ENCODE measurements at regions not wholly inside any gene's neighbourhood (a gene's known extent, or its start where the extent isn't known, plus 50 kb on each side); places are given as distances from the start of the nearest gene placed in this dataset.

DNA sequence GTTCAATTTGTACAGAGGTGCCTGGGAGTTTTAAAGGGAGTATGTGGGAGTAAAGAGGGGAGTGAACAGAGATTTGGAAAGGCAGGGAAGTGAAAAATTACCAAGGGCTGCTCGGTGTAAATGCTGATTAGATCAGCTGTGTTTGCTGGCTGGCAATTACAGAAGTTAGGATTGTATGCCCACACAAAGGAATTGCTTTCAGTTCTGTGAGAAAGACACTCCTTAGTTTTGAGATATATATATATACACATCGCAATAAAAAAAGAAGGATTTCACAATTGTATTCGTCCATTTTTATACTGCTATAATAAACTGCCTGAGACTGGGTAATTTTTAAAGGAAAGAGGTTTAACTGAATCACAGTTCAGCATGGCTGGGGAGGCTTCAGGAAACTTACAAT is 196.3 kb downstream of the SLITRK5 start:
- Histone ChIP-seq H3K9me3 (ENCODE audit: control insufficient read depth, low read length) (no peaks in the 10 kb centered on the region), H3K27ac (ENCODE audit: low read depth, low read length, severe bottlenecking) (no peak overlapping the region), H3K36me3 (ENCODE audit: control insufficient read depth, insufficient read depth, low read length) (no peaks in the 10 kb centered on the region), H3K4me1 (ENCODE audit: control insufficient read depth, insufficient read depth, low read length, poor library complexity, severe bottlenecking) (no peaks in the 10 kb centered on the region), H3K4me3 (ENCODE audit: extremely low read depth, insufficient read depth, low read length, poor library complexity, severe bottlenecking) (no peak overlapping the region)
- WGBS, 2 experiments (ENCODE audit: insufficient coverage in 2 of 2), result 90% methylated on average over 1 of the region's 3 CpGs; no CpG with 5 or more reads in 1 of the 2 experiments

DNA sequence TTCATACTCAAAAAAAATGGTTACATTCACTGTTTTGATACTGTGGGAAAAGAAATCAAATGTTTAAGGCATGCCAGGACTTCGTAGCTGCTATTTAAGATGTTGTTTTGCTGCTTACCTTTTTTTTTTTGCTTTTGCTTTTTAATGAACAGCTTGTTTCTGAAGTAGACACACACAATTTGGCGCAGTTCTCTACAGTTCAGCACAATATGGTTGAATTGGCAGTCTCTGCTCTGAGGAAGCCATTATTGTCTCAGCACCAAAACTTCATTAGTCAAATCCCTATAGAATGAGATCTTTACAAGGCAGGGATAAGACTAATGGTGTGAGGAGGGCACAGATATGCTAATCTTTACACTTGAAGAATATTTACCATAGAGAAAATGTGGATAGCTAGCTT is 197.6 kb downstream of the SLITRK5 start:
- Histone ChIP-seq H3K4me1 (ENCODE audit: control insufficient read depth, insufficient read depth, low read length, poor library complexity, severe bottlenecking) (no peaks in the 10 kb centered on the region), H3K4me3 (ENCODE audit: extremely low read depth, insufficient read depth, low read length, poor library complexity, severe bottlenecking) (no peak overlapping the region), H3K36me3 (ENCODE audit: control insufficient read depth, insufficient read depth, low read length) (no peaks in the 10 kb centered on the region), H3K27ac (ENCODE audit: low read depth, low read length, severe bottlenecking) (no peak overlapping the region), H3K9me3 (ENCODE audit: control insufficient read depth, low read length) (no peaks in the 10 kb centered on the region)
- WGBS, 2 experiments (ENCODE audit: insufficient coverage in 2 of 2), result 95% methylated on average over 2 of the region's 2 CpGs; no CpG with 5 or more reads in 1 of the 2 experiments

DNA sequence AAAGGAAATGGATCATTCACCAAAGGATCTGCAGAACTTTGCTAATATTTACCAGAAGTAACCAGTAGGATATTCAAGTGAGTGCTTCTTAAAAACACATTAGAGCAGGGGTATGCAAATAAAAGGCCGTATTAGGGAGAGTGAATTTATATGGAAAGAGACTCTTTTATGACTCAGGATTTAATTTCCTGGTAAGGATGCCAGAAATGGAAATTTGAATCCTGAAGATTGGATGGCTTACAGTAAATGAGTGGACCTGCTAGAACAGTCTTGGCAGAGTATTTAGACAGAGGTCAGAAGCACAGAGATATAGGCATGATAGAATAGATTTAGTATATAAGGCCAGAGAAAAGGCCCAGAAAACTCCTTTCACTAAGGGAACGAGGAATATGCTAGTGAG is 201.6 kb downstream of the SLITRK5 start:
- Histone ChIP-seq H3K4me1 (ENCODE audit: control insufficient read depth, insufficient read depth, low read length, poor library complexity, severe bottlenecking) (no peaks in the 10 kb centered on the region), H3K4me3 (ENCODE audit: extremely low read depth, insufficient read depth, low read length, poor library complexity, severe bottlenecking) (no peak overlapping the region), H3K9me3 (ENCODE audit: control insufficient read depth, low read length) (no peaks in the 10 kb centered on the region), H3K27ac (ENCODE audit: low read depth, low read length, severe bottlenecking) (no peak overlapping the region), H3K36me3 (ENCODE audit: control insufficient read depth, insufficient read depth, low read length) (no peaks in the 10 kb centered on the region)
- WGBS, 2 experiments (ENCODE audit: insufficient coverage in 2 of 2), result 81 to 87% methylated on average over 2 of the region's 2 CpGs

DNA sequence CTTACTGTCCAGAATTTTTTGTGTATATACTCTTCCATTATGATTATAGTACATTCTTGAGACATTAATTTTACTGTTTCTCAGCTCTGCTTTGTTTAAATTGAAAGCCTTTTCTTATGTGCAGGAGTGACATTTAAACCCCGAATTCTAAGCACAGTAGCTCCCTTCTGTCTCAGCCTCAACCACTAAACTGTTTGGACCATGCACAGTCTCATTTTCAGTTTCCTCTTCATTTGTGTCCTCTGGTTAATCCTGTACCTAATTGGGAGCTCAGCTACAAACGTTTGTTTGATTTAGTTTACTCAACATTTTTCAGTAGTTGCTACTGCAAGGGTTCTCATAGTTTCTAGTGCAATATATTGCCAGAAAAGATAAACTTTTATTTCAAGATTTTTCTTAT is 206.3 kb downstream of the SLITRK5 start:
- H3K4me3 ChIP-seq (ENCODE audit: extremely low read depth, insufficient read depth, low read length, poor library complexity, severe bottlenecking), result no peak overlapping the region
- no peaks in the 10 kb centered on the region for H3K36me3 ChIP-seq (ENCODE audit: control insufficient read depth, insufficient read depth, low read length)
- WGBS, 2 experiments (ENCODE audit: insufficient coverage in 2 of 2), result 75 to 100% methylated on average over 1 of the region's 2 CpGs

DNA sequence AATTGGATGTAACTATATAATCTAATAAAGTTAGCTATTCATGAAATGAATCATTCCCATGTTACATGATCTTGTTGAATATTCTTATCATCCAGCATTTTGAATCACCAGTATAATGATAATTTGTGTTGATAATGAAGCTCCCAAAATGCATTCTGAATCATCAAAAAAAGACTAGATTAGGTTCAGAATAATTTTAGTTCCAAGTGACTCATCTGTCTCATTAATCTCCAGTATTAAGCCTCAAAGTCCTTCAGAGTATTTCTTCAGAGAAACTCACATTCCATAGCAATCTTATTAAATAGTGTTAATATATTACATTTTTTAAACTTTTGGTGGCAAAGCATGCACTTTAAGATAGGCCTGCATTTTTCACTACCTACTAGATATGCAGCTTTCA is 207.5 kb downstream of the SLITRK5 start:
- H3K9me3 ChIP-seq (ENCODE audit: control insufficient read depth, low read length), result no peaks in the 10 kb centered on the region
- no peaks in the 10 kb centered on the region for H3K4me1 ChIP-seq (ENCODE audit: control insufficient read depth, insufficient read depth, low read length, poor library complexity, severe bottlenecking)
- H3K36me3 ChIP-seq (ENCODE audit: control insufficient read depth, insufficient read depth, low read length), result no peaks in the 10 kb centered on the region
- H3K27ac ChIP-seq (ENCODE audit: low read depth, low read length, severe bottlenecking), result no peak overlapping the region
- no peak overlapping the region for H3K4me3 ChIP-seq (ENCODE audit: extremely low read depth, insufficient read depth, low read length, poor library complexity, severe bottlenecking)

More for the DNA sequence above, 206.3 kb downstream of the SLITRK5 start:
- Histone ChIP-seq H3K4me1 (ENCODE audit: control insufficient read depth, insufficient read depth, low read length, poor library complexity, severe bottlenecking) (no peaks in the 10 kb centered on the region), H3K9me3 (ENCODE audit: control insufficient read depth, low read length) (no peaks in the 10 kb centered on the region), H3K27ac (ENCODE audit: low read depth, low read length, severe bottlenecking) (no peak overlapping the region)

DNA sequence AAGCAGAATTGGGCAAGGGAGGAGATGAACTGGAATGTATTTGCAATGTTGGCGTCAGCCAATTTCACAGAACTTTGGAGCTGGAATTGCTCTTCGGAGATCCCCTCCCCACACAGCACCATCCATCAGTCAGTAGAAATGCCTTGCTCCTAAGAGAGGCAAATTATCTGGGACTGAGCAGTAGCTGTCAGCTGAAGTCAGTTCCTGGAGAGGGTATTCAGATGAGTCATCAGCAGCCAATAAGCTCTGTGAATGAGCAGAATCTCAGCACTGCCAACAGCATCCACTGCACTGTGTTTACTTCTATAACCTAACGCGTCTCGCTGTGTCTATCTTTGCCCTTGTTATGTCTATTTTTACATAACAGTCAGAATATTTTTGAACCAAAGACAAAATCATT is 213.7 kb downstream of the SLITRK5 start:
- peaks cover 8% of the 10 kb centered on the region for H3K4me1 ChIP-seq (ENCODE audit: control insufficient read depth, insufficient read depth, low read length, poor library complexity, severe bottlenecking)
- H3K9me3 ChIP-seq (ENCODE audit: control insufficient read depth, low read length), result no peaks in the 10 kb centered on the region
- no peak overlapping the region for H3K4me3 ChIP-seq (ENCODE audit: extremely low read depth, insufficient read depth, low read length, poor library complexity, severe bottlenecking)
- WGBS, 2 experiments (ENCODE audit: insufficient coverage in 2 of 2), result no CpG with 5 or more reads among the region's 5 CpGs
- no peaks in the 10 kb centered on the region for H3K36me3 ChIP-seq (ENCODE audit: control insufficient read depth, insufficient read depth, low read length)
- no peak overlapping the region for H3K27ac ChIP-seq (ENCODE audit: low read depth, low read length, severe bottlenecking)

- Histone ChIP-seq H3K36me3 (ENCODE audit: control insufficient read depth, insufficient read depth, low read length) (no peaks in the 10 kb centered on the region), H3K27ac (ENCODE audit: low read depth, low read length, severe bottlenecking) (no peak overlapping the region), H3K9me3 (ENCODE audit: control insufficient read depth, low read length) (no peaks in the 10 kb centered on the region), H3K4me3 (ENCODE audit: extremely low read depth, insufficient read depth, low read length, poor library complexity, severe bottlenecking) (no peak overlapping the region), H3K4me1 (ENCODE audit: control insufficient read depth, insufficient read depth, low read length, poor library complexity, severe bottlenecking) (peaks cover 8% of the 10 kb centered on the region)
- 82 to 100% methylated on average over 1 to 3 of the region's 6 CpGs for WGBS, 2 experiments (ENCODE audit: insufficient coverage in 2 of 2)
These were observed 216.4 kb downstream of the SLITRK5 start for GRCh38 chr13:87887459-87888123.

- H3K27ac ChIP-seq (ENCODE audit: low read depth, low read length, severe bottlenecking), result no peak overlapping the region
- WGBS, 2 experiments (ENCODE audit: insufficient coverage in 2 of 2), result no CpG with 5 or more reads among the region's 2 CpGs
These were observed 218.1 kb downstream of the SLITRK5 start for GRCh38 chr13:87889254-87889653.

DNA sequence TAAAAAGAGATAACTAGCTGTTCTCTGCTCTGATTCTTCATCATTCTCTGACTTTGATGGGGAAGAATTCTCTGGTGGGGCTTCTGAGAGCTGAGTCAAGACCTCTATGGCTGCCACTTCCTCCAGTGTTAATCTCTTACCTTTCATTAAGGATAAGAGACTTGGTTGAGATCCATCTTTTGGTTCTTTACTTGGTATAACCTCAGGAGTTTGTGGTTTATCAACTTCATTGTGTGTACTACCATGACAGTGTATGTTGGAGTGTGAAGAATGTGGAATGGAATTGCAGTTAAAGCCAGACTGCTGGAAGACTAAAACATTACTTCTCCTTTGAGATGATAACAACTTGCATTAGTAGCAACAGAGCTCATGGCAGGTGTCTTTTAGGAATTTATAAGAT is 222.0 kb downstream of the SLITRK5 start:
- Histone ChIP-seq H3K4me1 (ENCODE audit: control insufficient read depth, insufficient read depth, low read length, poor library complexity, severe bottlenecking) (no peaks in the 10 kb centered on the region), H3K9me3 (ENCODE audit: control insufficient read depth, low read length) (no peaks in the 10 kb centered on the region), H3K36me3 (ENCODE audit: control insufficient read depth, insufficient read depth, low read length) (no peaks in the 10 kb centered on the region), H3K4me3 (ENCODE audit: extremely low read depth, insufficient read depth, low read length, poor library complexity, severe bottlenecking) (no peak overlapping the region), H3K27ac (ENCODE audit: low read depth, low read length, severe bottlenecking) (no peak overlapping the region)

More at GRCh38 chr13:87889254-87889653, 218.1 kb downstream of the SLITRK5 start:
- no peaks in the 10 kb centered on the region for H3K9me3 ChIP-seq (ENCODE audit: control insufficient read depth, low read length)
- no peak overlapping the region for H3K4me3 ChIP-seq (ENCODE audit: extremely low read depth, insufficient read depth, low read length, poor library complexity, severe bottlenecking)
- peaks cover 8% of the 10 kb centered on the region for H3K4me1 ChIP-seq (ENCODE audit: control insufficient read depth, insufficient read depth, low read length, poor library complexity, severe bottlenecking)
- no peaks in the 10 kb centered on the region for H3K36me3 ChIP-seq (ENCODE audit: control insufficient read depth, insufficient read depth, low read length)

GRCh38 chr13:87894059-87894458 is 222.9 kb downstream of the SLITRK5 start:
- no peaks in the 10 kb centered on the region for H3K4me1 ChIP-seq (ENCODE audit: control insufficient read depth, insufficient read depth, low read length, poor library complexity, severe bottlenecking)
- H3K4me3 ChIP-seq (ENCODE audit: extremely low read depth, insufficient read depth, low read length, poor library complexity, severe bottlenecking), result no peak overlapping the region
- H3K27ac ChIP-seq (ENCODE audit: low read depth, low read length, severe bottlenecking), result no peak overlapping the region
- WGBS, 2 experiments (ENCODE audit: insufficient coverage in 2 of 2), result 60% methylated on average over 1 of the region's 2 CpGs; no CpG with 5 or more reads in 1 of the 2 experiments
- no peaks in the 10 kb centered on the region for H3K36me3 ChIP-seq (ENCODE audit: control insufficient read depth, insufficient read depth, low read length)
- no peaks in the 10 kb centered on the region for H3K9me3 ChIP-seq (ENCODE audit: control insufficient read depth, low read length)

DNA sequence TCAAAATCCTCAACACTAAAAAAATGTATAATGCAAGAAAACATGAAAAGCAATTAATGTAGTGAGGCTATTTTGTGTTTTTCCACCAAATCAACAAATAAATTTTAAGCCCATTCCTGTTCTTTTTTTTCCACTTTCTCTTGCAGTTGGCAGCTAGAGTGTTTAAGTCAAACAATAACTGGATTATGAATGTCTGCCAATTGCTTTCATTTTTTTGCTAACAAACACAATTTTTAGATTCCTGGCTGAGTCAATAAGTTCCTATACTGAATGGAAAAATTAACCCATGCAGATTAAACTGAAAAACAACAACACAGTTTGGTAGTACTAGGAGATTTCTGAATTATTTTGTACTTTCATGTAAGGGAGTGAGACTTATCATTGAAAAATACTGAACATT is 232.4 kb downstream of the SLITRK5 start:
- no peak overlapping the region for H3K27ac ChIP-seq (ENCODE audit: low read depth, low read length, severe bottlenecking)
- H3K9me3 ChIP-seq (ENCODE audit: control insufficient read depth, low read length), result peaks cover 3% of the 10 kb centered on the region
- no peaks in the 10 kb centered on the region for H3K4me1 ChIP-seq (ENCODE audit: control insufficient read depth, insufficient read depth, low read length, poor library complexity, severe bottlenecking)
- H3K4me3 ChIP-seq (ENCODE audit: extremely low read depth, insufficient read depth, low read length, poor library complexity, severe bottlenecking), result no peak overlapping the region
- H3K36me3 ChIP-seq (ENCODE audit: control insufficient read depth, insufficient read depth, low read length), result no peaks in the 10 kb centered on the region

Measured in mesodermal cell (in vitro differentiated cells).